GM12891 (cell line): ENCODE measurements at regions not wholly inside any gene's neighbourhood (a gene's known extent, or its start where the extent isn't known, plus 50 kb on each side); places are given as distances from the start of the nearest gene placed in this dataset.
"Not testable (repeated sequence)": the region's sequence is repeated elsewhere in the genome, so short reads cannot be mapped to it uniquely, and the experiment has no call there.

ENCODE experiments used
- DNase-seq: peaks from one replicate; pipeline ENCODE4 v3.0.0; 2011; ENCODE audit warnings: low spot score; ENCODE audit not compliant: insufficient read length
- FAIRE-seq: peaks from 2 replicates; lab custom pipeline; 2011; peaks lifted over from hg19 to GRCh38; lab: Jason Lieb, UNC
- PAX5 ChIP-seq: IDR thresholded peaks from 2 replicates; pipeline ENCODE4 v1.6.1; 2011; ENCODE audit warnings: low read length, moderate library complexity, mild to moderate bottlenecking; ENCODE audit not compliant: insufficient read depth, severe bottlenecking
- POLR2A ChIP-seq: IDR thresholded peaks from 2 replicates; pipeline ENCODE4 v1.6.1; 2011; ENCODE audit warnings: low read depth, low read length, control low read depth
- POLR2AphosphoS5 ChIP-seq: IDR thresholded peaks from 2 replicates; pipeline ENCODE4 v1.6.1; 2011; ENCODE audit warnings: low read depth, low read length, control low read depth
- POU2F2 ChIP-seq: IDR thresholded peaks from 2 replicates; pipeline ENCODE4 v1.6.1; 2011; ENCODE audit warnings: low read depth, mild to moderate bottlenecking, control low read depth, low read length, moderate library complexity
- SPI1 ChIP-seq: IDR thresholded peaks from 2 replicates; pipeline ENCODE4 v1.6.1; 2011; ENCODE audit warnings: low read depth, low read length, control low read depth
- TAF1 ChIP-seq: IDR thresholded peaks from 2 replicates; pipeline ENCODE4 v1.6.1; 2011; ENCODE audit warnings: low read depth, low read length, control low read depth

DNA sequence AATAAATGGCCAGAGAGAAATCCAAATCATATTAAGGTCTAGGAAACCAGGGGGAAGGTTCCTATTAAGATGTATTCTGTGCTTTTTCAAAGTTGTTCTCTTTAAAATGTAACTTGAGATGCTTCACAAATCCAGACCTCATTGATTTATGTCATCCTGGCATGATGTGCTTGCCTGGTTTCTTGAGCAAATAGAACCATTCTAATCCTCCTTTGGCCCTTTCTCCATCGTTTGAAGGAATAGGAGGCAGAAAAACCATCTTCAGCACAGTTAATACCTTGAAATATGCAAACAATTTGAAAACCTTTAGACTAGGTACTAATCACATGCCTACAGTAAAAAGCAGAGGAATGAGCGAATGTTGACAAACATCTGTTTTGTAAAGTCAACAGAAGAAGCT lies 202.2 kb upstream of the CXorf66 start:
- TF ChIP-seq SPI1, result no peak
- no peak for TF ChIP-seq POU2F2
- DNase-seq (no peak), FAIRE-seq (no peak)

- no peak for FAIRE-seq
- DNase-seq, result no peak
- TF ChIP-seq TAF1, result no peak
- TF ChIP-seq POU2F2, result no peak
- no peak for TF ChIP-seq SPI1
- no peak for TF ChIP-seq POLR2AphosphoS5
- no peak for TF ChIP-seq PAX5
- TF ChIP-seq POLR2A, result no peak
Measured at GRCh38 chrX:140165849-140166248, 200.5 kb upstream of the CXorf66 start.

GRCh38 chrX:140164391-140164790 lies 199.1 kb upstream of the CXorf66 start:
- DNase-seq (no peak), FAIRE-seq (no peak)
- TF ChIP-seq POLR2A (no peak), POU2F2 (no peak), TAF1 (no peak), PAX5 (no peak), POLR2AphosphoS5 (no peak), SPI1 (no peak)

- FAIRE-seq, result no peak
- no peak for DNase-seq
- TF ChIP-seq POLR2AphosphoS5 (no peak), POU2F2 (no peak), SPI1 (no peak), TAF1 (no peak), POLR2A (no peak), PAX5 (no peak)
Measured at GRCh38 chrX:140163371-140164159, 198.2 kb upstream of the CXorf66 start.

DNA sequence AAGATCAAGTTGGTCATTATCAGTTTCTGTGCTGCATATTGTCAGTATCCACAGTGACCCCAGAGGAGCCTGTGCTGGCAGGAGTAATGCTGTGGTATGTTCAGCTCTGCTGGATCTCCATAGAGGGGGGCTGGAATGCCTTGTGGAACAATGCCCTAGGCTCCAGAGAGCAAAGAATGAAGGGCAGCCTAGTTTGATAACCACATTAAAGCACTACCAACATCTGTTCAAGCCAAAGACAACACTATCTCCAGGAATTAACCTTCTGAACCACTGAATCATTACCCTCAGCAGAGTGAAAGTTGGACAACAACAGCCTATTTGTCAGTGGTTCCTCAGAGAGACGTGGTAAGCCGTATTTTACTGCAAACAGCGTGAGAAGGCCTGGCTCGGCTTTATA lies 192.3 kb upstream of the CXorf66 start:
- FAIRE-seq, result no peak
- DNase-seq, result no peak
- TF ChIP-seq POLR2A (no peak), TAF1 (no peak), SPI1 (no peak), POU2F2 (no peak), POLR2AphosphoS5 (no peak), PAX5 (no peak)

DNA sequence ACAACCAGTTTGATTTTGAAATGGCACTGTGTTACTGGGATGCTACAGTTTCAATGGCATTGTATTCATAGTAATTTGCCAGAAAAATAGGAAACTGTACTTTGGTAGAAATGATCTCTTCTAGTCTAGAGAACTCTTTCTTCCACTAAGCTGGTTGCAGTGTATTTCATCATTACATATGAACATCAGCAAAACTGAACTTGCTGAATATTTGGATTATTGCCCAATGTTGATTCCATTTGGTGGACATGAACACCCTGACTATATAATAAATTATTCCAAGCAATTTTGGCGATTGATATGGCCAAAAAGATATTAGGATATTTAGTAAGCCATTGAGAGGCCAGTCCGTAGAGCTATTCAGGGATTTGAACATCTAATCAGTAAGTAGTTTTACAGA lies 191.8 kb upstream of the CXorf66 start:
- TF ChIP-seq POU2F2 (no peak), SPI1 (no peak), PAX5 (no peak), POLR2A (no peak), TAF1 (no peak)
- FAIRE-seq (no peak), DNase-seq (no peak)

DNA sequence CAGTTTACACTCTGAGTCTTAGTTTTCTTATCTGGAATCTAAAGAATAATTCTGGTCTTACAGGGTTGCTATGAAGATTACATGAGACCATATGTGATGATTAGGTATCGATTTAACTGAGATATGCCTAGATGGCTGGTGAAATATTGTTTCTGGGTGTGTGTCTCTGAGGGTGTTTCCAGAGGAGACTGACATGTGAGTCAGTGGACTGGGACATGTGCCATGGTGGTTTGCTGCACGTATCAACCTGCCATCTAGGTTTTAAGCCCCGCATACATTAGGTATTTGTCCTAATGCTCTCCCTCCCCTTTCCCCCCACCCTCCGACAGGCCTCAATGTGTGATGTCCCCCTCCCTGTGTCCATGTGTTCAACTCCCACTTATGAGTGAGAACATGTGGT lies 186.0 kb upstream of the CXorf66 start:
- TF ChIP-seq POLR2A, result no peak
- no peak for TF ChIP-seq PAX5
- no peak for TF ChIP-seq TAF1
- no peak for TF ChIP-seq POU2F2
- no peak for TF ChIP-seq SPI1
- no peak for TF ChIP-seq POLR2AphosphoS5
- DNase-seq (no peak), FAIRE-seq (no peak)

- TF ChIP-seq POU2F2, result no peak
- TF ChIP-seq SPI1, result no peak
- TF ChIP-seq PAX5, result no peak
- no peak for TF ChIP-seq POLR2AphosphoS5
- TF ChIP-seq POLR2A, result no peak
- no peak for TF ChIP-seq TAF1
- FAIRE-seq, result no peak
- no peak for DNase-seq
Measured at GRCh38 chrX:140149761-140150160, 184.4 kb upstream of the CXorf66 start.

GRCh38 chrX:140141444-140142029 lies 176.2 kb upstream of the CXorf66 start:
- TF ChIP-seq TAF1 (no peak), SPI1 (no peak), POLR2A (no peak), PAX5 (no peak), POLR2AphosphoS5 (no peak), POU2F2 (no peak)
- no peak for DNase-seq
- no peak for FAIRE-seq

GRCh38 chrX:140138492-140138891 lies 173.2 kb upstream of the CXorf66 start:
- DNase-seq, FAIRE-seq: not testable (repeated sequence)

DNA sequence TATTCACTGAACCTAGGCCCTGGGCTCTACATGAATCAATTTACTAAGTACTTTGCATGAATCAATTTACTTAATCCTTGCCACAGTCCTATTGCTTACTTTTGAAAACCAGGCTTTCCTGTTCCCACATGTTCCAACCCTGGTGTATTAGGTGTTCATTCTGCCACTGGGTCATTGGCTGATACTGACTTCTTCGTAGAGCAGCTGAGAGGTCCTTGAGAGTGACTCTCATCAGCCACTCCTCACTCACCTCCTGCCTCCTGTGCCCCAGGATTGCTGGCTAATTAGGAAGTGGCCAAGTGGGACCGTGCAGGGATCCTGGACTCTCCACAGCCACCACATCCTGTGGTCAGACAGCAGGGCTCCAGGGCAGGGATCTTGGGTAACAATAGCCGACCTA lies 172.7 kb upstream of the CXorf66 start:
- DNase-seq, result not testable (repeated sequence)
- peak; percentile 20 for FAIRE-seq
